ENCODE measurements at regions not wholly inside any gene's neighbourhood (a gene's known extent, or its start where the extent isn't known, plus 50 kb on each side); places are given as distances from the start of the nearest gene placed in this dataset.

DNA sequence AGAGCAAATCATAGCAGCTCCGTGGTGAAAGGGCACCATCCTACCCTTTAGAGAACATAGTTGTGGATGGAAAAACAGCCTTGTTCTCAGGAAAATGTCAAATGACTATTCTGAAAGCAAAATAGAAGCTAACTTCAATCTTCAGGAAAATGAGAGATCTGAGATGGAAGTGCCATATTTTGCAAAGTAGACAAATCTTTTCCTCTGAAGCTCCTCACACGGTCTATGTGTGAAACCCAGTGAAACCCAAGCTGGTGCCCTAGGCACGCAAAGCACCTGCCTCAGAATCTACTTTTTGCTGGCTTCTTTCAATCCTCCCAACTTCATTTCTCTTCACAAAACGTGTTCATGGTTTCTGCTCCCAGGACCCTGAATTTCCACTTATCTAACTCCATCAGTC is 325.2 kb upstream of the CDH4 start:
- no peak for DNase-seq (ENCODE audit: low read depth)
- no peak overlapping the region for H3K4me3 ChIP-seq (ENCODE audit: low read depth, low read length)
- CTCF ChIA-PET, result interaction anchor here (0.5 kb wide), 1 partner anchor 903 kb away, joined by 3 read pairs; no protein-coding TSS in a partner anchor
- TF ChIP-seq, protein P1, sequence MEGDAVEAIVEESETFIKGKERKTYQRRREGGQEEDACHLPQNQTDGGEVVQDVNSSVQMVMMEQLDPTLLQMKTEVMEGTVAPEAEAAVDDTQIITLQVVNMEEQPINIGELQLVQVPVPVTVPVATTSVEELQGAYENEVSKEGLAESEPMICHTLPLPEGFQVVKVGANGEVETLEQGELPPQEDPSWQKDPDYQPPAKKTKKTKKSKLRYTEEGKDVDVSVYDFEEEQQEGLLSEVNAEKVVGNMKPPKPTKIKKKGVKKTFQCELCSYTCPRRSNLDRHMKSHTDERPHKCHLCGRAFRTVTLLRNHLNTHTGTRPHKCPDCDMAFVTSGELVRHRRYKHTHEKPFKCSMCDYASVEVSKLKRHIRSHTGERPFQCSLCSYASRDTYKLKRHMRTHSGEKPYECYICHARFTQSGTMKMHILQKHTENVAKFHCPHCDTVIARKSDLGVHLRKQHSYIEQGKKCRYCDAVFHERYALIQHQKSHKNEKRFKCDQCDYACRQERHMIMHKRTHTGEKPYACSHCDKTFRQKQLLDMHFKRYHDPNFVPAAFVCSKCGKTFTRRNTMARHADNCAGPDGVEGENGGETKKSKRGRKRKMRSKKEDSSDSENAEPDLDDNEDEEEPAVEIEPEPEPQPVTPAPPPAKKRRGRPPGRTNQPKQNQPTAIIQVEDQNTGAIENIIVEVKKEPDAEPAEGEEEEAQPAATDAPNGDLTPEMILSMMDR (IDR thresholded peaks at IDR 0.05; ENCODE audit: insufficient read depth, low read depth, low read length), result no peak
- POLR2A ChIA-PET, result no interaction called here
- H3K27me3 ChIP-seq (ENCODE audit: control insufficient read depth, insufficient read depth, low read length), result no peaks in the 10 kb centered on the region
- H3K36me3 ChIP-seq (ENCODE audit: control insufficient read depth, insufficient read depth, low read length), result no peaks in the 10 kb centered on the region

DNA sequence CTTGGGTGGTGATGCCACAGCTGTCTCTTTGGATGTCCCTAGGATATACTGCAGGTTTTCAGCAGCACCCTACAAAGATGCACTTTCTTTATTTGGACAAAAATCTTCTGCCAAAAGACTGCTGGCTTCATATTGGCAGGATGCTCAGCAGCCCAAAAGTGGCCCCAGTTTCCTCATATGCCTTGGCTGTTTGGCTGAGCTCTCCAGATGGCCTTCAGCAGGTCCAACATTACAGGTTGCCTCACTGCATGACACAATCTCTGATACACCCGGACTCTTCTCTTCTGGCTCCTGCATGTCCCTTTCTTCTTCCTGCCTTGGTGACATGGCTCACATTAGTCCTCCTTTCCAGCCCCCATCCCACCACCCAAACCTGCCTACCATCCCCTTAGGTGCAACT is 323.7 kb upstream of the CDH4 start:
- no peaks in the 10 kb centered on the region for H3K36me3 ChIP-seq (ENCODE audit: control insufficient read depth, insufficient read depth, low read length)
- H3K27me3 ChIP-seq (ENCODE audit: control insufficient read depth, insufficient read depth, low read length), result no peaks in the 10 kb centered on the region
- TF ChIP-seq, protein P1 (IDR thresholded peaks at IDR 0.05; ENCODE audit: insufficient read depth, low read depth, low read length), result no peak
- ChIA-PET POLR2A (no interaction called here), CTCF (no interaction called here)
- no peak overlapping the region for H3K4me3 ChIP-seq (ENCODE audit: low read depth, low read length)
- no peak for DNase-seq (ENCODE audit: low read depth)

DNA sequence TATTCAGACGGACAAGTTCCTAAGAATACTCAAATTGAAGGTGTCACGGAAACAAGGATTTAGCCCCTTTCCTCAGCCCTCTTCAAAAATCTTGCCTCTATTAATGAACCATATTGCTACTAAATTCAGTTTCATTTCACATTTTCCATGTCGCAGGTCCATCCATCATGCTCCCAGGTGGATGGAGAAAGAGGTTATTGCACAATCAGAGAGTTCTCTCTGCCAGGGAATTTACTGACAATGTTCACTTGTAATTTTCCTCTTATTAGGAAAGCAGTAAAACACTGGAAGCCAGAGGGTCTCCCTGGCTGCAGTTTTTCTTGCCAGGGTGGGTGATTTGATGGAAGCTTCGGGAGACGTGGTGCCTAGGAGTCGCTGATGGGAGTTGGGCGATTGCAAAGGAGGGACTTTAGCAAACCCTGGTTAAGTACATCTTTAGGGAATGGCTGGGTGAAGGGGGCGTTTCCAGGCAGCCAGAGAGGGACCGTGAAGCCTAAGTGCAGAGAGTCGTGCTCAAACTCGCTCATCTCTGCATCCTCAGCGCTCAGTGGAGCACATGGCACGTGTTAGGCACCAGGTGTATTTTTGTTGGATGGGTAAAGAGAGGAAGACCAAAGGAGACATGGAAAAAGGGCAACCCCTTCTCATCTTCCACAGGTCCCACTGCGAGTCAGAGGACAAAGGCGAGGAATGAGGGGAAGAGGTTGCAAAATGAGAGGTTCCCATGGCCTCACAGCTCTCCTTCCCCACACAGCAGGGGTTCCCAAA is 321.9 kb upstream of the CDH4 start:
- H3K4me3 ChIP-seq (ENCODE audit: low read depth, low read length), result no peak overlapping the region
- TF ChIP-seq, protein P1 (IDR thresholded peaks at IDR 0.05; ENCODE audit: insufficient read depth, low read depth, low read length), result no peak
- ChIA-PET CTCF (no interaction called here), POLR2A (no interaction called here)
- DNase-seq (ENCODE audit: low read depth), result no peak
- H3K36me3 ChIP-seq (ENCODE audit: control insufficient read depth, insufficient read depth, low read length), result no peaks in the 10 kb centered on the region
- H3K27me3 ChIP-seq (ENCODE audit: control insufficient read depth, insufficient read depth, low read length), result no peaks in the 10 kb centered on the region

DNA sequence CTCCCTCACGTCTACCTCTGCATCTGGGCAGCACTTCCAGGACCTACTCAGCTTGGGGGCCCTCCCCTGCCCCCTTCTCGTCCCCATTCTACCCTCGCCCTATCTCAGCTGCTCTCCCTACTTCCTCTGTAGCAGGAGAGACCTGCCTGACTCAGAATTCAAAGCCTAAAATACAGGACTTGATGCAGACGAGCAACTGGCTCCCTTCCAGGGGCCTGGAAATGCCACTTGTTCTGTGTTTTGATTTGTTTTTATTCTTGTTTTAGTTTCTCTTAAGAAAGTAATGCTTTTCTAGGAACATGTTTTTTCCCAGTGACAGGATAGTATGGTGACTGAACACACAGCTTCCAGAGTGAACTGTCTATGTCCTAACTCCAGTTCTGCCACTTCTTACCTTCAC is 320.4 kb upstream of the CDH4 start:
- Histone ChIP-seq H3K27me3 (ENCODE audit: control insufficient read depth, insufficient read depth, low read length) (no peaks in the 10 kb centered on the region), H3K36me3 (ENCODE audit: control insufficient read depth, insufficient read depth, low read length) (no peaks in the 10 kb centered on the region), H3K4me3 (ENCODE audit: low read depth, low read length) (no peak overlapping the region)
- POLR2A ChIA-PET, result no interaction called here
- CTCF ChIA-PET, result no interaction called here
- DNase-seq (ENCODE audit: low read depth), result no peak
- TF ChIP-seq, protein P1 (IDR thresholded peaks at IDR 0.05; ENCODE audit: insufficient read depth, low read depth, low read length), result no peak

DNA sequence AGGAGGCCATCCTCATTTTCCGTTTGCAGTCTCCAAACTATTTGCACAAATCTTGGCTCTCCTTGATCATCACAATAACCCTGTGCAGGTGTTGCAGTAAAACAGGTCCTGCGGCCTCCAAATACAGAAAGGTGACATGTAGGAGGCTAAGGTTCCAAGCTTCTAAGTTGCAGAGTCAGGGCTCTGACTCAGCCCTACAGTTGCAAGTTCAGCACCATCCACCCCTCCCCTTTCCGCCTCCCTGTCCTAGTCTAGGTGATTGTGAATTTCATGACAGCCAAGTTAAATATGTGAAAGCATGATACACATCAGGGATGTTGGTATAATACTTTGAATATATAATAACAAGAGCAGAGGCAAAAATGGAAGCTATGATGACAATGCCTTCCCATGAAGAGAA is 317.3 kb upstream of the CDH4 start:
- CTCF ChIA-PET, result interaction anchor here (0.6 kb wide), 1 partner anchor 723 kb away, joined by 3 read pairs; no protein-coding TSS in a partner anchor
- POLR2A ChIA-PET, result no interaction called here
- no peak for DNase-seq (ENCODE audit: low read depth)

More for the DNA sequence above, 317.3 kb upstream of the CDH4 start:
- Histone ChIP-seq H3K27me3 (ENCODE audit: control insufficient read depth, insufficient read depth, low read length) (no peaks in the 10 kb centered on the region), H3K36me3 (ENCODE audit: control insufficient read depth, insufficient read depth, low read length) (no peaks in the 10 kb centered on the region), H3K4me3 (ENCODE audit: low read depth, low read length) (no peak overlapping the region)
- TF ChIP-seq, protein P1 (IDR thresholded peaks at IDR 0.05; ENCODE audit: insufficient read depth, low read depth, low read length), result no peak
